GM18502 (cell line): ENCODE measurements at regions not wholly inside any gene's neighbourhood (a gene's known extent, or its start where the extent isn't known, plus 50 kb on each side); places are given as distances from the start of the nearest gene placed in this dataset.
"Not testable (repeated sequence)": the region's sequence is repeated elsewhere in the genome, so short reads cannot be mapped to it uniquely, and the experiment has no call there.

Experiments
- ATAC-seq: cut with Tn5 transposase; IDR thresholded peaks from one replicate; pipeline ENCODE4 v1.9.1; 2021; ENCODE audit warnings: mild to moderate bottlenecking; ENCODE audit not compliant: unreplicated experiment, poor library complexity

GRCh38 chr13:19362946-19363510, 181.4 kb upstream of the TUBA3C start:
- ATAC-seq = no peak

- not testable (repeated sequence) for ATAC-seq
Observed at GRCh38 chr13:19359697-19360096, 178.1 kb upstream of the TUBA3C start.

- no peak for ATAC-seq
Observed at GRCh38 chr13:19345916-19346422, 164.3 kb upstream of the TUBA3C start.

GRCh38 chr13:19345158-19345557, 163.5 kb upstream of the TUBA3C start:
- ATAC-seq = peak; percentile 12

GRCh38 chr13:19344585-19345120, 163.0 kb upstream of the TUBA3C start:
- peak; percentile 60 for ATAC-seq

- ATAC-seq = no peak
Observed at GRCh38 chr13:19332378-19332777, 150.8 kb upstream of the TUBA3C start.

- ATAC-seq = no peak
Observed at GRCh38 chr13:19329365-19329764, 147.7 kb upstream of the TUBA3C start.

GRCh38 chr13:19324325-19324724, 142.7 kb upstream of the TUBA3C start:
- no peak for ATAC-seq

- ATAC-seq = no peak
Observed at GRCh38 chr13:19321222-19321621, 139.6 kb upstream of the TUBA3C start.

GRCh38 chr13:19305434-19305833, 123.8 kb upstream of the TUBA3C start:
- no peak for ATAC-seq

GRCh38 chr13:19289180-19289579, 107.6 kb upstream of the TUBA3C start:
- no peak for ATAC-seq

GRCh38 chr13:19283836-19284235, 102.2 kb upstream of the TUBA3C start:
- no peak for ATAC-seq

GRCh38 chr13:19268331-19268730, 86.7 kb upstream of the TUBA3C start:
- ATAC-seq = no peak

GRCh38 chr13:19267746-19268145, 86.1 kb upstream of the TUBA3C start:
- no peak for ATAC-seq

- ATAC-seq = no peak
Observed at GRCh38 chr13:19266979-19267378, 85.4 kb upstream of the TUBA3C start.

GRCh38 chr13:19264711-19265110, 83.1 kb upstream of the TUBA3C start:
- no peak for ATAC-seq

- ATAC-seq = no peak
Observed at GRCh38 chr13:19252381-19252780, 70.8 kb upstream of the TUBA3C start.

GRCh38 chr13:19239114-19239860, 57.7 kb upstream of the TUBA3C start:
- ATAC-seq = no peak
